ENCODE measurements at regions not wholly inside any gene's neighbourhood (a gene's known extent, or its start where the extent isn't known, plus 50 kb on each side); places are given as distances from the start of the nearest gene placed in this dataset.

DNA sequence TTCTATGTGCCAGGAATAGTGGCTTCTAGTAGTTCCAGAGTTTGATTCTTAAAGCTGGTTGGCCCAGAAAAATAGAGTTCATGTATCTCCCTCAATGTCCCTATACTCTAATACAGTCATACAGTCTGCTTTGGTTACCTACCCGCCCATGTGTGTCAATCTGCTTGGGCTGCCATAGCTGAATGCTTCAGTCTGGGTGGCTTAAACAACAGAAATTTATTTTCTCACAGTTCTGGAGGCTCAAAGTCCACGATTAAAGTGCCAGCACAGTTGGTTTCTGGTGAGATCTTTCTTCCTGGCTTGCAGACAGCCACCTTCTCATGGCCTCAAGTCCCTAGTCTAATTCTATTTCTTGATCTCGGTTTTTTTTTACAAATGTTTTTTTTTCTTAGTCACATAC lies 1739.0 kb downstream of the MAT2B start:
- Histone ChIP-seq H3K27me3 (ENCODE audit: insufficient read depth, low read length) (no peaks in the 10 kb centered on the region), H2BK12ac (ENCODE audit: low read length) (no peak overlapping the region), H3K9me3 (ENCODE audit: insufficient read depth, low read depth, low read length) (no peaks in the 10 kb centered on the region), H2BK5ac (ENCODE audit: low read depth, low read length, poor library complexity) (no peak overlapping the region), H3K79me1 (ENCODE audit: low read length) (no peaks in the 10 kb centered on the region), H2AFZ (ENCODE audit: insufficient read depth, low read length, poor library complexity) (no peak overlapping the region), H3K14ac (ENCODE audit: low read length) (no peak overlapping the region), H3K79me2 (ENCODE audit: control insufficient read depth, insufficient read depth, low read length, poor library complexity) (no peaks in the 10 kb centered on the region), H3K9ac (ENCODE audit: low read length) (no peak overlapping the region), H3K4me3 (ENCODE audit: low read depth, low read length) (no peak overlapping the region), H2AK5ac (ENCODE audit: low read length) (no peak overlapping the region), H4K12ac (ENCODE audit: low read depth, low read length) (no peak overlapping the region), H3K27ac (ENCODE audit: low read depth, low read length) (no peak overlapping the region), H2BK120ac (ENCODE audit: insufficient read depth, low read length, poor library complexity) (no peak overlapping the region), H3K4me1 (ENCODE audit: control insufficient read depth in 1 of 2, insufficient read depth in 2 of 2, low read length in 2 of 2) (no peaks in the 10 kb centered on the region), H3K36me3 (ENCODE audit: control insufficient read depth in 1 of 2, insufficient read depth in 2 of 2, low read length in 2 of 2) (no peaks in the 10 kb centered on the region), H3K18ac (ENCODE audit: low read length) (no peak overlapping the region), H4K91ac (ENCODE audit: low read depth, low read length) (no peak overlapping the region), H3K4ac (ENCODE audit: low read depth, low read length) (no peak overlapping the region), H3K23ac (ENCODE audit: low read length) (no peak overlapping the region), H3K4me2 (ENCODE audit: low read length) (no peak overlapping the region), H4K8ac (ENCODE audit: low read depth, low read length) (no peak overlapping the region)
- no peak for DNase-seq
- no CpG with 5 or more reads among the region's 3 CpGs for WGBS (ENCODE audit: extremely low coverage, insufficient coverage, insufficient read length)

DNA sequence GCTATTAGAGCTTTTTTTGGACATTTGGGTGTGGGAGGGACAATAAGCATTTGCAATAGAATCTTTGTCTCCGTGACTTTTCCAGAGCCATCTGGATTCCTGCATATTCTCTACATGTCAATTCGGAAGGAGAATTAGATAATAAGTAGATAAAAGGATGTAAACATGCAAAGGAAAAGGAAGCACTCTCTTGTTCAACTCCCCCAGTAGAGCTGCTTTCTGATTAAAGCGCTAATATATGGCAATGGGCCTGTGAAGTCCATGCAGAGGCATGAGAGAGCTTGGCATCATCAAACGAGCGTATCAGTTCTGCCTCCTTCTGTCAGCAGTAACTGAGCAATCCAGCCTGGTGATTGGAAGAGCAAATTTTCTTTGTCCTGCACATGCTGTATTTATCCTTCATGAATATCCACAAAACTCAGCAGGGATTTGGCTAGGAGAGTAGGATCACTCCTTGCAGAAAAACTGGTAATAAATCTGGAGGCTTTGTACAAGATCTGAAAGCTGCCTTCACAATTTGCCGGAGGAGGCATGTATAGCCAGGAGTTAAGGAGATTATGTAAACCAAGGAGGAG lies 1752.9 kb downstream of the MAT2B start:
- WGBS (ENCODE audit: extremely low coverage, insufficient coverage, insufficient read length) = no CpG with 5 or more reads among the region's 6 CpGs
- DNase-seq = no peak
- Histone ChIP-seq H3K14ac (ENCODE audit: low read length) (no peak overlapping the region), H3K4me1 (ENCODE audit: control insufficient read depth in 1 of 2, insufficient read depth in 2 of 2, low read length in 2 of 2) (no peaks in the 10 kb centered on the region), H3K9me3 (ENCODE audit: insufficient read depth, low read depth, low read length) (no peaks in the 10 kb centered on the region), H2BK120ac (ENCODE audit: insufficient read depth, low read length, poor library complexity) (no peak overlapping the region), H3K4ac (ENCODE audit: low read depth, low read length) (no peak overlapping the region), H3K4me2 (ENCODE audit: low read length) (no peak overlapping the region), H3K79me2 (ENCODE audit: control insufficient read depth, insufficient read depth, low read length, poor library complexity) (no peaks in the 10 kb centered on the region), H2BK5ac (ENCODE audit: low read depth, low read length, poor library complexity) (no peak overlapping the region), H3K36me3 (ENCODE audit: control insufficient read depth in 1 of 2, insufficient read depth in 2 of 2, low read length in 2 of 2) (no peaks in the 10 kb centered on the region), H3K9ac (ENCODE audit: low read length) (no peak overlapping the region), H3K18ac (ENCODE audit: low read length) (no peak overlapping the region), H2AK5ac (ENCODE audit: low read length) (no peak overlapping the region), H3K79me1 (ENCODE audit: low read length) (no peaks in the 10 kb centered on the region), H4K8ac (ENCODE audit: low read depth, low read length) (no peak overlapping the region), H4K91ac (ENCODE audit: low read depth, low read length) (no peak overlapping the region), H2AFZ (ENCODE audit: insufficient read depth, low read length, poor library complexity) (no peak overlapping the region), H3K27ac (ENCODE audit: low read depth, low read length) (no peak overlapping the region), H3K4me3 (ENCODE audit: low read depth, low read length) (no peak overlapping the region), H3K27me3 (ENCODE audit: insufficient read depth, low read length) (no peaks in the 10 kb centered on the region), H2BK12ac (ENCODE audit: low read length) (no peak overlapping the region), H4K12ac (ENCODE audit: low read depth, low read length) (no peak overlapping the region), H3K23ac (ENCODE audit: low read length) (no peak overlapping the region)

DNA sequence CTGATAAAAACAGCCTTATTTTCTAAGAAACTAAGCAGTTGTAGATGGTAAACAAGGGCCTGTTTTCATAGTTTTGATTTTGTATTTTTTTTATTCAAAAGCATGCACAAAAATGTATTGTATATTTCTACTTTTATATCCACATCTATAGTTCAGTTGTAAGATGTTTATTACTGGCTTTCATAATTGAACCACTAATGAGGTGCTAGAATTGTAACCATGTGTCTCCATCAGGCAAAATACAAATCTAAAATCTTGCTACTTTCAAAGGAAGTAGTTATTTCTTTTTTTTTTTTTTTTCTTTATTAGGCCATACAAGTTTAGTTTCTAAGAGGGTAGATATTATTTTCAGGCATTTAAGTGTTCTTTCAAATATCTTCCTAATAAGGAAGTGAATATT lies 1755.0 kb downstream of the MAT2B start:
- Histone ChIP-seq H2AK5ac (ENCODE audit: low read length) (no peak overlapping the region), H3K4me2 (ENCODE audit: low read length) (no peak overlapping the region)

DNA sequence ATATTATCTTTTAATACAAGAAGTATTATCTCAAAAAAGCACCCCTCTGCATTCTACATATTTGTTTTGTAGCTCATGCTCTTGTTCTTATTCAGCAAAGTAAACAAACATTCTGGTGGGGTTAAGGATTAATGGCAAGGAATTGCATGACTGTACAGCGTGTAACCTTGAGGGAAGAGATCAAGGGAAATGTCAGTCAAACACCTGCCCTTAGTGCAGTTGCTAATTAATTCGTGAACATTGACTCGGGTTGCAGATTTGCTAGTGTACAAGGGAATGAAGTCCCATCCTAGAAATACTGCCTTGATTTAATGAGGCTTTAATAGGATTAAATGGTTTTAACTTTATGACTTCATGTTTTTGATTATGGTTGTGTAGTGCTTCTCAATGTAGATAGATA lies 1758.1 kb downstream of the MAT2B start:
- no peak overlapping the region for H3K18ac ChIP-seq (ENCODE audit: low read length)
- no peaks in the 10 kb centered on the region for H3K36me3 ChIP-seq (ENCODE audit: control insufficient read depth in 1 of 2, insufficient read depth in 2 of 2, low read length in 2 of 2)
- H3K4me3 ChIP-seq (ENCODE audit: low read depth, low read length) = no peak overlapping the region
- no peaks in the 10 kb centered on the region for H3K4me1 ChIP-seq (ENCODE audit: control insufficient read depth in 1 of 2, insufficient read depth in 2 of 2, low read length in 2 of 2)
- no peaks in the 10 kb centered on the region for H3K9me3 ChIP-seq (ENCODE audit: insufficient read depth, low read depth, low read length)
- no peak overlapping the region for H4K91ac ChIP-seq (ENCODE audit: low read depth, low read length)
- H2BK12ac ChIP-seq (ENCODE audit: low read length) = no peak overlapping the region
- H3K27ac ChIP-seq (ENCODE audit: low read depth, low read length) = no peak overlapping the region
- no CpG with 5 or more reads among the region's 3 CpGs for WGBS (ENCODE audit: extremely low coverage, insufficient coverage, insufficient read length)
- no peaks in the 10 kb centered on the region for H3K79me2 ChIP-seq (ENCODE audit: control insufficient read depth, insufficient read depth, low read length, poor library complexity)
- H3K79me1 ChIP-seq (ENCODE audit: low read length) = no peaks in the 10 kb centered on the region
- no peak overlapping the region for H2BK120ac ChIP-seq (ENCODE audit: insufficient read depth, low read length, poor library complexity)
- no peak overlapping the region for H4K12ac ChIP-seq (ENCODE audit: low read depth, low read length)
- H4K8ac ChIP-seq (ENCODE audit: low read depth, low read length) = no peak overlapping the region
- H3K4ac ChIP-seq (ENCODE audit: low read depth, low read length) = no peak overlapping the region
- no peak overlapping the region for H3K14ac ChIP-seq (ENCODE audit: low read length)
- DNase-seq = no peak
- H2AK5ac ChIP-seq (ENCODE audit: low read length) = no peak overlapping the region
- H3K4me2 ChIP-seq (ENCODE audit: low read length) = no peak overlapping the region
- no peaks in the 10 kb centered on the region for H3K27me3 ChIP-seq (ENCODE audit: insufficient read depth, low read length)
- H3K9ac ChIP-seq (ENCODE audit: low read length) = no peak overlapping the region
- no peak overlapping the region for H3K23ac ChIP-seq (ENCODE audit: low read length)
- H2BK5ac ChIP-seq (ENCODE audit: low read depth, low read length, poor library complexity) = no peak overlapping the region
- no peak overlapping the region for H2AFZ ChIP-seq (ENCODE audit: insufficient read depth, low read length, poor library complexity)

More for the DNA sequence above, 1755.0 kb downstream of the MAT2B start:
- no peak overlapping the region for H4K91ac ChIP-seq (ENCODE audit: low read depth, low read length)
- H3K27me3 ChIP-seq (ENCODE audit: insufficient read depth, low read length) = no peaks in the 10 kb centered on the region
- no peak overlapping the region for H3K9ac ChIP-seq (ENCODE audit: low read length)
- H3K4ac ChIP-seq (ENCODE audit: low read depth, low read length) = no peak overlapping the region
- no peak overlapping the region for H4K12ac ChIP-seq (ENCODE audit: low read depth, low read length)
- no peak overlapping the region for H3K4me3 ChIP-seq (ENCODE audit: low read depth, low read length)
- H2AFZ ChIP-seq (ENCODE audit: insufficient read depth, low read length, poor library complexity) = no peak overlapping the region
- no peak overlapping the region for H2BK5ac ChIP-seq (ENCODE audit: low read depth, low read length, poor library complexity)
- no peak overlapping the region for H3K27ac ChIP-seq (ENCODE audit: low read depth, low read length)
- no peak overlapping the region for H2BK12ac ChIP-seq (ENCODE audit: low read length)
- H3K79me2 ChIP-seq (ENCODE audit: control insufficient read depth, insufficient read depth, low read length, poor library complexity) = no peaks in the 10 kb centered on the region
- H4K8ac ChIP-seq (ENCODE audit: low read depth, low read length) = no peak overlapping the region
- DNase-seq = no peak
- no peak overlapping the region for H2BK120ac ChIP-seq (ENCODE audit: insufficient read depth, low read length, poor library complexity)
- H3K36me3 ChIP-seq (ENCODE audit: control insufficient read depth in 1 of 2, insufficient read depth in 2 of 2, low read length in 2 of 2) = no peaks in the 10 kb centered on the region
- H3K18ac ChIP-seq (ENCODE audit: low read length) = no peak overlapping the region
- H3K14ac ChIP-seq (ENCODE audit: low read length) = no peak overlapping the region
- no peaks in the 10 kb centered on the region for H3K79me1 ChIP-seq (ENCODE audit: low read length)
- no peak overlapping the region for H3K23ac ChIP-seq (ENCODE audit: low read length)
- H3K9me3 ChIP-seq (ENCODE audit: insufficient read depth, low read depth, low read length) = no peaks in the 10 kb centered on the region
- no peaks in the 10 kb centered on the region for H3K4me1 ChIP-seq (ENCODE audit: control insufficient read depth in 1 of 2, insufficient read depth in 2 of 2, low read length in 2 of 2)

Measured in trophoblast cell (in vitro differentiated cells and primary cell).